HG03460 (cell line): ENCODE measurements at regions not wholly inside any gene's neighbourhood (a gene's known extent, or its start where the extent isn't known, plus 50 kb on each side); places are given as distances from the start of the nearest gene placed in this dataset.
"Not testable (repeated sequence)": the region's sequence is repeated elsewhere in the genome, so short reads cannot be mapped to it uniquely, and the experiment has no call there.

Source experiments
- ATAC-seq: cut with Tn5 transposase; IDR thresholded peaks from one replicate; pipeline ENCODE4 v1.9.1; 2021; ENCODE audit not compliant: unreplicated experiment

- ATAC-seq = no peak
These were observed 611.4 kb upstream of the CDH5 start for GRCh38 chr16:65754820-65755691.

DNA sequence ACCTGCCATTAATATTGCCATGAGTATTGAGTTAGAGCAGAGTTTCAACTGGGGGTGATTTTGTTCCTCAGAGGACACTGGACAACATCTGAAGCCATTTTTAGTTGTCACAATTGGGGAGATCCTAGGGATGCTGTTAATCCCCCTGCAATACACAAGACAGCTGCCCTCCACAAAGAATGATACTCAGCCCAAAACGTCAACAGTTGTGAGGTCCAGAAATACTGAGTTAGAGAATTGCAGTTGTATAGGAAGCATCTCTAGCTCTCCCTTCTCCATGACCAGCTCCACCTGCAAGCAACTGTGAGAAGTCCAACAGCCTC lies 614.0 kb upstream of the CDH5 start:
- no peak for ATAC-seq

- no peak for ATAC-seq
These were observed 614.6 kb upstream of the CDH5 start for GRCh38 chr16:65751622-65752521.

DNA sequence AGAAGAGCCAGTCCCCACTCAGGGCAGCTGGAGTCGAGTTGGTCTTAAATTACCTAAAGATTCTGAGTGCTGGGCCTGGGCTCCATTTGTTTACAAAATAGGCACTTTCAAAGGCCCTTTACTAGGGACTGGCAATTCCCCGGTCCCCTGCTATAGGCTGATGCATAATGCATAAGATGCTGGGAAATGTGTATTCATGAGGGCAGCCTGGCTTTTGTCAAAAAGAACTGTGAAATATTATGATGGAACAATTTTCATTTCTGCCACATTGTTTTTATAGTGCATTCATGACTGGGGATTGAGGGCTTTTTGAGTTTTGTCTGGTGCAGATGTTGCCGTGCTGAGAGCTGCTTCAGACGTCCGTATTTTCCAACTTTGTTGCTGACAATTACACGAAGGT lies 617.0 kb upstream of the CDH5 start:
- ATAC-seq = no peak

DNA sequence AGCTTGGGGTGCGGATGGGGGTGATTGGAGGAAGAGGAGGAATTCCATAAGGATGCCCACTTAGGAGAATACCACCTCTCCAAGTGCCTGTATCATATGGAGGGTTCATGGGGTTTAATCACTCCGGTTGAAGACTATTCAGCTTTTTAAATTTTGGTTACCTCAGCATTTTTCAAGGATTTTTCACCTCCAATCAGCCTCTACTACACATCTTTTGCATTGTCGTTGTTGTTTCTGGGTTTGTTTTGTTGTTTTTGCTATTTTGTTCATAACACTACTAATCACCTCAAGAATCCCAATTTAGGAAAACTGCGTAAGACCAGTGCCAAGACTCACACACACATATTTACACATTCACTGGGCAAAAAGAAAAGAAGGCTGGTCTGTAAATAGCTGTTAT lies 619.5 kb upstream of the CDH5 start:
- ATAC-seq = no peak

- no peak for ATAC-seq
These were observed 621.2 kb upstream of the CDH5 start for GRCh38 chr16:65745201-65745708.

DNA sequence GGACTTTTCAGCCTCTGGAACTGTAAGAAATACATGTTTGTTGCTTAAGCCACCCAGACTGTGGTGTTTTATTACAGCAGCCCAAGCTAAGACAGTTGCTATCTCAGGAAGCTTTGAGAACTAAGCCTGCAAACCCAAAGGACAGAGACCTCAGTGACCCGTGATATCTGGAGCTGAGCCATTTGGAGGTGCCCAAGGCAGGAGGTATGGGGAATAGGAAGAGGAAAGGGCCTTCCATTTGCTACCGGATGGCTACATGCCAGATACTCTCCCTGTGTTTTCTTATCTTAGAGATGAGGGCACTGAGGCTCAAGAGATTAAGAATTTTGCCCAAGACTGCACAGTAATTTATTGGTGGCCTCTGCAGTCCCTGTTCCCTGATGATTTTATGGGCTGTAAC lies 622.1 kb upstream of the CDH5 start:
- no peak for ATAC-seq

GRCh38 chr16:65743558-65743957 lies 621.7 kb upstream of the CDH11 start:
- ATAC-seq = no peak

DNA sequence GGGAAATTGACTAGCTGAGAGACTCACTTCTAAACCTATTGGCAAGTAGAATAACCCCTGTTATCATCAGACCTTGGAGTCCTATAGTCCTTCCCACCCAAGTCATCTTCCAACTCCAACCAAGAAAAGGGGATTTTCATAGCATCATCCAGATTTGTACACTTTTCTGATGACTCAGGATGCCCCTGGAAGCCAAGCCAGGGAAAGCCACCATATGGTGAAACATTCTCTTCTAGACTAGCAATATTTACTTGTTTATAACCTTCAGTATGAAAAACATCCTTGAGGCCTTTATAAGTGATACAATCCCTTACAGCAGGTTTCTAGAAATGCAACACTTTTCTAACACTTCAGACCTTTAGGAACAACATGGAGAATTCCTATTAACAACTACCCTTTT lies 618.8 kb upstream of the CDH11 start:
- no peak for ATAC-seq

DNA sequence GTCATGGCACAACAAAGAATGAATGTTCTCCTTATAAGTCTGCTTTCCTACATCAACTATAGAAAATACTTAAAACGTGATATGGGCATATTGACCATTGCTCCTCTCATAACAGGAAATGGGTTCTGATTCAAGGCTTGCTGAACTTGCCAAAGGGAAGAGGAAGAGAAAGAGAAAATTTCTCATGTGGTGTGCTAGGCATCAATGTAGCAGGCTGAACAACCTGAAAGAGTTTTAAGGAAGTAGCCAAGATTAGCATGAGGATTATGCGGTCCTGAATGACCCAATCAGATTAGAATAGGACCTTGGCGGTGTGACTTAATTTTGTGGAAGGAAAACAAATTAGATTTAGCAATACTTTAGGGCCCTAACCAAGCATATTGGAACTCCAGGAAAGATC lies 617.7 kb upstream of the CDH11 start:
- no peak for ATAC-seq

DNA sequence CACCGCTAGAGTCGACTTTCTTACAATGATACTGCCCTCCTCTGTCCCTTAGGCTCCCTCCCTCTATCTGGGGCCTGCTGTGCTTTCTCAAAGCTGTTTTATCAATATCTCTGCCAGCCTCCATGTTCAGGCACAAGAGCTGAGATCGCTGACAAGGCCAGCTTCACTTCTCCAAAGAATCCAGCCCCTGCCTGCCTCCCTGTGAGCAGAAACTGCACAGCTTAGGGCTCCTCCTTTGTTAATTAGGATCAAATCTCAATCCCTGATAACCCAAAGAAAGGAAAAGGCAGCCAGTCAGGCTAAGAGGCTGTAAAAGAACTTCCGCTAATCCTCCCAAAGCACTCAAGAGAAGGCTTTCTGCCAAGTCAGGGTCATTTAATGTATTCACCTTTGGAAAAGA lies 616.0 kb upstream of the CDH11 start:
- no peak for ATAC-seq

DNA sequence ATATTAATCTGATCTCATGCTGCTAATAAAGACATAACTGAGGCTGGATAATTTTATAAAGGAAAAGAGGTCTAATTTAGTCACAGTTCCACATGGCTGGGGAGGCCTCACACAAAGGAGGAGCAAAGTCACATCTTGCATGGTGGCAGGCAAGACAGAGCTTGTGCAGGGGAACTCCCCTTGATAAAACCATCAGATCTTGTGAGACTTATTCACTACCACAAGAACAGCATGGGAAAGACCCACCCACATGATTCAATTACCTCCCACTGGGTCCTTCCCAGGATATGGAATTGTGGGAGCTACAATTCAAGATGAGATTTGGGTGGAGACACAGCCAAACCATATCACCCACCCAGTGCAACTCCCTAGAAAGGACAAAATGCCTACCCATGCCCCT lies 613.8 kb upstream of the CDH11 start:
- ATAC-seq = not testable (repeated sequence)

DNA sequence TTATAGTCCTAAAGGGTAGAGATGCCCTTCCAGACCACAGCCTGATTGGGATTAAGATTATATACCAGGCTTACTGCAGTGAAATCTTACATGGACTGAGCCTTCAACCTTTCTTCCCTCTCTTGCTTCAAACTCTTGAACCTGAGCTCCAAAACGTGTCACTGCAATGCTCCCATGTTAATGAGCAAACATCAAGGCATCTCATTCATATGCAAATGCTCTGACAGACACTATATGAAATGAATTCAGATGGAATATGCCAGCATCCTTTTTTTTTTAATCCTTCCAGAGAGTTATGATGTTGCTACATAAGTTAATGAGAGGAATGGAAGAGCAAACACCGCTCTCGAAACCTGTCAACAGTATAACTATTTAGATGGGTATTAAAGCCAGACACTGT lies 611.9 kb upstream of the CDH11 start:
- ATAC-seq = no peak

GRCh38 chr16:65731833-65732232 lies 610.0 kb upstream of the CDH11 start:
- no peak for ATAC-seq

- no peak for ATAC-seq
These were observed 606.8 kb upstream of the CDH11 start for GRCh38 chr16:65728652-65729051.

DNA sequence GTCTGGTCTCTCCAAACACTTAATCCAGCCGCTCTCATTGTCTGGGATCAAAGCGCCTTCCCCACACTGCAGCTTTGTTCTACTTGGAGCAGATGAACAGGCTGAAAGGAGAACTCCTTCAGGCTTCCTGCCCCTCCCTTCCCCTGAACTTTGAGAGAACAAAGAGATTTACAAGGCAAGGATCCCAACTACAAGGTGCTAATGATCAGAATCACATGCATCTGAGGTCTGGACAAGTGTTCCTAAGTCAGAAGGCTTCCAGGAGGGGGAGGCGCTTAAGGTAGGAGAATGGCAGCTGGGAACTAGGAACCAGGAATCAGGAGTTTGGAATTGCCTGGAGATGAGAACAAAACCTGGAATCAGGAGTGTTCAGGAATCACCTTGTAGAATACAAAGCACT lies 606.3 kb upstream of the CDH11 start:
- no peak for ATAC-seq

- no peak for ATAC-seq
These were observed 605.8 kb upstream of the CDH11 start for GRCh38 chr16:65727534-65728137.

- ATAC-seq = no peak
These were observed 603.4 kb upstream of the CDH11 start for GRCh38 chr16:65725156-65725845.

DNA sequence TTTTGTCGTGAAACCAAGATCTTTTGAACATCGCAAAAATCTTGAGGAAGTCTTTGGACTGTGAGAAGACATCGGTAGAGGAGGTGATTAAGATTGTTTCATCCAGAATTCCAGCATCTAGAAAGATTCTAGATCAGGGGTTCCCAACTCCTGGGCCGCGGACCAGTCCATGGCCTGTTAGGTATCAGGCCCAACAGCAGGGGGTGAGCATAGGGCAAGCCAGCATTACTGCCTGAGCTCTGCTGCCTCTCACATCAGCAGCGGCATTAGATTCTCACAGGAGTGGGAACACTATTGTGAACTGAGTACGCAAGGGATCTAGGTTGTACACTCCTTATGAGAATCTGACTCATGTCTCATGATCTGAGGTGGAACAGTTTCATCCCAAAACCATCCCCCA lies 600.6 kb upstream of the CDH11 start:
- ATAC-seq = no peak

GRCh38 chr16:65717846-65718245 lies 596.0 kb upstream of the CDH11 start:
- no peak for ATAC-seq
